NCI-H2227 (cell line): ENCODE measurements at regions not wholly inside any gene's neighbourhood (a gene's known extent, or its start where the extent isn't known, plus 50 kb on each side); places are given as distances from the start of the nearest gene placed in this dataset.

Experiments
- DNase-seq: peaks from one replicate; lab custom pipeline; 2025; ENCODE audit not compliant: unreplicated experiment; lab: John Stamatoyannopoulos, UW

DNA sequence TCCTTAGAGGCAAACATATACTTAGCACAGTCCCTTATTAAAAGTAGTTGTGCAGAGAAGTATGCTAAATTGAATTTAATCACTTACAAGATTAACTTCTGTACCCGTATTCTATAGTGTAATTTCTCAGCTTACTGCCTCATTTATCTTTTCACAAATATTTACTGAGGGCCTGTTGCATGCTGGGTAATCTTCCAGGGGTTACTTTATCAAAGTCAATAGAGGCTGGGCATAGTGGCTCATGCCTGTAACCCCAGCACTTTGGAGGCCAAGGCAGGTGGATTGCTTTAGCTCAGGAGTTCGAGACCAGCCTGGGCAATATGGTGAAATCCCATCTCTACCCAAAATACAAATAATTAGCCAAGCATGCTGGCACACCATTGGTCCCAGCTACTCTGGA is 111.7 kb upstream of the RAB27B start:
- no peak for DNase-seq

DNA sequence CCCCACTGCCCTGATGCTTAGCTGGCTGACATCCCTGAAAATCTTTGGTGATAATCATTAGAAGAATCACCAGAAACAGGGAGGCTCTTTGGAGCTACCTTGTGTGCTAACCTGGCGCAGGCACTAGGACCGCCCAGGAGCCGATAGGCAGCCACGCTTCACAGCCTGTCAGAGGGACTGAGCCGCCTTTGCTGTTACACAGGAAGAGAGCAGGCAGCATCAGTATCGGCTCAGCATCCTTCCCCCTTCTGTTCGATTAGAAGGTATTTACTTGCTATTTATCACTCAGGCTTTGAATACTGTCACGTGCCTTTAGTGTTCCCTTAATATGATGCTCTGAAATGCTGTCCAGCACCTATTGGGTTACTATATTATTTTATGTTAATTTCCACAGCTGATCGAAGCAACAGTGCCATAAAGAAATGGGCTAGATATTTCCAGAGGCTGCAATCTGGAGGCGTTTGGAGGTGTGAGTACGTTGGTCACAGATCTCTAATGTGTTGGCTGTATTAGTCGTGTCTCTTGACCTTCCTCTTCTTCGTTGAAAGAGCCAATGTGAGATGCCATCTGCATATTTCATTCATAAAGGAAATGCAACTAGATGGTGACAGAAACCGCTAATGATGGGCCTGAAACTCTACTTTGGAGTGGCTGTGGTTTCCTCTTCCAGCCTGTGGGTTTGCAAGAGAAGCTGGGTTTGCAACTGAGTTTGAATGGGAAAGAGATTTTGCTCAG is 110.4 kb upstream of the RAB27B start:
- peak; percentile 53 for DNase-seq

DNA sequence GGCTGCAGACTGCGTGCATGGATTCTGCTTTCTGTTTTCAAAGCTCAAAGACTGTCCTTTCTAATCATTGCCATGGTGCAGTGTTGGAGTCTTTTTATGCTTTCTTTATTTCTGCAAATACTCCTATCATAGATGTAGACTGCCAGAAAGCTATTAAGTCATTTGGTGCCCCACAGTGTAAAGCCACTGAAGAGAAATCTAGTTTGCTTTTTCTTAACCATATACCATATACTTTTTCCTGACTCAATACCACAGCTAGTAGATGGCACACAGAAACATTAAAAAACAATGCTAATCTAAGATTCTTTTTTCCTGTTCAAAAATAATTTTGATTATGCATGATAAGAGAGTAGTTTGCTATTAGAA is 109.9 kb upstream of the RAB27B start:
- no peak for DNase-seq

DNA sequence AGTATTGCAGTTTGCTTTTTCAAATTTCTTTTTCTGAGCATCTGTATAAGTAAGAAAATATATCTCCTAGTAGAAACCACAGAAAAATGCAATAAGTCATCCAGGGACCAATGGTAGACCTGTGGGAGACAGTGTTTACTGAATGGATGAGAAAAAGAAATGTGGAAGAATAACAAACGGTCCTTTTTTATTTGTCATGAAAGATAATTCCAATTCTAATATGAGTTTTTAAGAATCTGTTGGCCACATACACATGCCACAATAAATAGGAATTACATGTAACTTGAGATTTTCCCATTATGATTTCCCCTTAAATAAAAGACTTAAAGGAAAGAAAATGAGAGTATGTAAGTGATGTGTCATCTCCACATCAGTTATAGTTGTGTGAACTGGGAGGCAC is 107.7 kb upstream of the RAB27B start:
- DNase-seq, result no peak

DNA sequence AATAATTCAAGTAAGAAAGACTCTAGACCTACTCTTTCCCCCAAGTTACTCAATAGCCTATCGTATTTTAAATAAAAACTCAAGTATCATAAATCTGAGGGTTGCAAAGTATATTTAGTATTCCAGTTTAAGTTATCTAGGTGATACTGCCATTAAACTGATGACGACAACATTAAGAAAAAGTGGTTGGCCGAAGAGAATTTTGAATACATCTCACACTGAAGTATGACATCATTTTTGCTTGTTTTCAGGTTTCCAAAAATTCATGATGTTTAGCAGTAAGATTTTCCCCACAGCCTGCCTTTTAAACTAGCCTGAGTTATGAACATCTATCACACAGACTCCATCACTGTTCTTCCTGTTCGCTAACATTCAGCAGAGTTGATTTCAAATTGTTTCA is 102.1 kb upstream of the RAB27B start:
- DNase-seq, result no peak

DNA sequence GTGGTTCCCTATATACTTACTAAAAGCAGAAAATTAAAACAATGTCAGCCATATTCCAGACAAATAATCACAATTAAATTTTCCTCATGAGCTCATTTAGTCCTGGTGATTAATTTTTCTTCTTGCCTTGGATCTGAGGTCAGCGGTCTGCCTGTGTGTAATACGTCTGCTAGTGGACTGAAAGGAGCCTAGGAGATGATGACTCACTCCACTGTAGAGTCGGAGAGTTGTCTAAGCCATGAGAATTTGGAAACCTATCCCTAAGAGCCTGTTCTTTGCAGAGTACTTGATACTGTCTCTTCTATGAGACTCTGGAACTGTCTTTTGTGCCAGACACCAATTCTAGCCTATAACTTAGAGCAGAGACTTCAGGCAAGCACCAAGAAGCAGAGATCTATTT is 94.2 kb upstream of the RAB27B start:
- no peak for DNase-seq

DNA sequence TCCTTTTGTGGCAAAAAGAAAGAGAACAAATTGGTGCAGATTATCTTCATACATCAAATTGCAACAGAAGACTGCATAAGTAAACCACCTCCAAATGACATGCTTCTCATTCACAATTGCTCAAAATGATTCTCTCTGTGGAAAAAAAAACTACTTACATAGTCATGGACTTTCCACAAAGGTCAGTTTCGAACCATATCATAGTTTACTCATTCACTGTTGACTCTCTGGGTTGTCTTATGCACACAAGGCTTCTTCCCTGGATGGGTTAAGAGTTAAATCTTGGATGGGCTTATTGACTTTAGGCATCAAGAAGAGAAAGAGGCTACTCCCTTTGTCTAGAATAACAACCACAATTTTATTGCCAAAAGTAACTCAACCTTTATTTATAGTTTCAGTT is 91.3 kb upstream of the RAB27B start:
- DNase-seq, result no peak

DNA sequence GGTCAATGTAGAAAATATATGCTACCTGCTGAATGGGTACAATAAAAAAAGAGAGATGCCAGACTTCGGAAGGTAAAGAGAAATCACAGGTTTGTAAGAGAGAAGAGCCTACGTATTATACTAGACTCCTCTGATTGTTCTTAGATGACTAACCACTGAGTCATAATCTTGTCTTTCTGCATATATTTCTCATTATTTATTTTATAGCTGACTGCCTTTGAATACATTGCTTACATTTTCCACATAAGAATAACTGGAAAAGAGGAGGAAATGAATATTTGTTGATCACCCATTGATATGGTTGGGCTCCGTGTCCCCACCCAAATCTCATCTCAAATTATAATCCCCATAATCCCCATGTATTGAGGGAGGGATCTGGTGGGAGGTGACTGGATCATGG is 90.3 kb upstream of the RAB27B start:
- no peak for DNase-seq

DNA sequence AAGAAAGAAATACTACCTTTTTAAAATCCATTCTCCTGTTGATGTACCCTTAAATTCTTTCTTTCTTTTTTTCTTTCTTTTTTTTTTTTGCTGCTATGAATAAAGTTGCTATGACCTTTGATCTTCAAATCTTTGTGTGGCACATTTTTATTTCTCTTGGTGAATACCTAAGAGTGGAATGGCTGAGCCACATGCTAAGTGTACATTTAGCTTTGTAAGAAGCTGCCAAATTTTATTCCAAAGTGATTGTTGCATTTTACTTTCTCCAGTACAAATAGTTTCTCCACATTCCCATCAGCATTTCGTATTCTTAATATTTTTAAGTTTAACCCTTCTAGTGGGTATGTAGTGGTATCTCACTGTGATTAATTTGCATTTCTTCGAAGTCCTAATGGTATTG is 88.8 kb upstream of the RAB27B start:
- DNase-seq, result no peak

DNA sequence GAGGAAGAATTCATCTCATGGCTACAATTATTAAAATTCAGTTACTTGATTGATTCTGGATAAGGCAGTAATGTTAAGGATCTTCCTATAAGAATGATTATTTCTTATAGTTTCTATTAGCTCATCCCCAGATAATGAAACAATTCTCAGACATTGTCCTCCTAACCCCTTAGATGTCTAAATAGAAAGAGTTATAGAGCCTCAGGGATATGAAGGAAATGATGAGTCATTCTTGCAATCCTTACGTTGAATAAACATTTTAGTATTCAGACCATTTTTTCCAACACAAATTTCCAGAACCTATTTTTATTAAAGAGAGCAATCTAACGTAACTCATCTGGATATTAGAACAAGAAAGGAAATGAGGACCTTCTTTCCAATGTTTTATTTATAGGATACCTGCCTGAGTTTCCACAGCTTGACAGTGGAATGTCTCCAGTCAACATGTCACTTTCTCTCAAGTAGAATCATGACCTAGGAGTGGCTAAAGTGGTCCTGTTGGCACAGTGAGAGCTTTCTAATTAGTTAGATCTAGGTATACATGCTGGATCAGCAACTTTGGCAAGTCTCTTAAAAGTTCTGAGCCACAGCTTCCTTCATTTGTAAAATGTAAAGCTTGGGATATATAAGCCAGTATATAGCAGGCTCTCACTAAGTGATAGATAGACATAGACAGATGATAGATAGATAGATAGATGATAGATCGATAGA is 88.0 kb upstream of the RAB27B start:
- DNase-seq, result no peak

DNA sequence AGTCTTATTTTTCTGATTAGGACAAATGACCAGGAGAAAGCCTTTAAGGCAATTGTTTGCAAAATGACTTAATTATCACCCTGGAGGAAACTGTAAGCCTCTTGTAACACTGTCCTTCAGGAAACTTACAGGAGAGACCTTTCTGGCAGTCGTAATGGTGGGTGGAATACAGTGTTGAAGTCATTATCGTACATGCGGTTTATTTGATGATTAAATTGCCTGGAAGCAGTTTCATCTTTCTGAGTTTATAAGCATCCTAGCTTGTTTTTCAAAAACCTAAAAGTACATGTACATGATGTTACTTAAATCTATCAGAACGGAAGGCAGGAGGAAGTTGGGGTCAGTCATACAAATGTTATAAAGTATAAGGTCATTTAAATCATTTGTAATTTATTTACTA is 86.2 kb upstream of the RAB27B start:
- DNase-seq, result no peak

DNA sequence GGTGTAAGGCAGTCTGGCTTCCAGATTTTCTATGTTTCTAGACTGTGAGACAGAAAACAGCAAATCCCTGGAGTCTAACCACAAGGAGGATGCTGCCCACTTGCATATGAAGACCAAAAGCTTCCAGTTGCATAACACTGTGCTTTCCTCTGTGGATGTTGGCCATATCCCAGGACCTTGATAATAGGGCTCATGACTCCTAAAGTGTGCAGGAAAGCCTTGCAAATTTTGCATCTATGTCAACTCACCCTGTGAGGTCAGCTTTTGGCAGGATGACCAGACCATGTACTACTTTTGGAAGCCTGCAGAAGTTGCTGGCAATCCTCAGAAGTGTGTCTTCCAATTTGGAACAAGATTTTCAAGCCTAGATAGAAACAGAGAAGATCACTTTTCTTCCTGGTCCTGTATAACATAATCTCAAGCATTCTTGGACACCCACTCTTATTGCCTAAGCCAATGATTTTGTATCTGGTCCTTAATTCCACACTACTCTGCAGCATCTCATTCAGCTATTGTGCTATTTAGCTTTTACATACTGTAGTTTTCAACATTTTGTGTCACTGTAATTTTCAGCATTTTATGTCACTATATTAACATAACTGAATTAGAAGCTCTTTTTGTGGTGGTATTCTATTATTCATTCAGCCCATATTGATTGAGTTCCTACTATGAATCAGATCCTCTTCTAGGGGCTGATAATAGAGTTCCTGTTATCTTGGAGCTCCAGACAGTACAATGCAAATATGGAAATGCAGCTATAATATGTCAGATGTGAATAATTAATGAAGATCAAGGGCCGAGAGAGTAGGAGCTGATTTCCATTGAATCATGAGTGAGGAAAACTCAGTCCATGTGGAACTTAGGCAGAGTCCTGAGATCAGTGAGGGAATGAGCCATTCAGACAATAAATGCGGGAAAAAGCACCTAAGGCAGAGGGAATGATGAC is 85.3 kb upstream of the RAB27B start:
- DNase-seq, result no peak

DNA sequence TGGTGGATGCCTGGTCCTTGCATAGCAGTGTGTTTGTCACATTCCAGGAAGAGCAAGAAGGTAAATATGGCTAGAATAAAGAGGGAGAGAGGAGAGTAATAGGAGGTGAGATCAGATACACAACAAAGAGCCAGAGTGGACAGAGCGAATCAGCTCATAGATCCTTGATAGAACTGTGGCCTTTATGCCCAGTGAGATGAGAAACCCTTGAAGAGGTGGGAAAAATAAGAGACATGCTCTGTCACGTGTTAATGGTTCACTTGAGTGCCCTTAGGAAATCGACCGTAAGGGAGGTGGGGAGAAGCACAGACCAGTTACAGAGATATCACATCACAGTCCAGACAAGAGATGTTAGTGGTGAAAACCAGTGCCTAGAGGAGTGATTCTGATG is 84.7 kb upstream of the RAB27B start:
- no peak for DNase-seq

DNA sequence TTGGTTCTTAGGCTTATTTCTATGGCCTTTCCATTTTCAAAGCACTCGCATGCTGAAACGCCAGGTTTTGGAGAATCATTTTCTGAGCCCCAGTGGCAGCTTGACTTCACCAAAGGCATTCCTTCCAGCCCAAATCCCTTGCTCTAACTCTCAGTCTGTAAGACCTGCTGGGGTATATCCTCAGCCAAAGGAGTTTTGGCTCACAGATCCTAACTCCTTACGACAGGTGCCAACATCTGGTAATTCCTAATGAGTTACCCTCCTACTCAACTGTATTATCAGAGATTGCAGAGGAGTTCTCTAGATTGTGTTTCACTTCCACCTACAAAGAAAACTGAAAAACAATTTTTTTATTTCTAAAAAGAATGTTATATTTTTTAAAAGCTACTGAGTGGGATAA is 79.0 kb upstream of the RAB27B start:
- no peak for DNase-seq

DNA sequence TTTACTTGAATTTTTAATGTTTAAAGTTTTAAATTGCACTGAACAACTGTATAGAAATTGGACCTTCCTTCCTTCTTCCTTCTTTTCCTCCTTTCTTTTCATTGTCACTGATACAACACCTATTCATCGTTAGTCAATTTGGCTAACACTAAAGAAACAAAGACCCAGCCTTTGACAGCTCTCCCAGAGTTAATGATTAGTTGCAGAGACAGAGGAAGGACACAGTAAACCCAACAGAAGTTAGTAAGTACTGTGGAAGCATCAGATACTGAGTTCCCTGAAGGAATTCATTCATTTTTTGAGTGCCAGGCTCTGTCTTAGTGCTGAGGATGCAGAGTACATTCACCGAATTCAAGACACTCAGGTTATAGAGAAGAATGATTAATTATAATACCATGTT is 77.9 kb upstream of the RAB27B start:
- no peak for DNase-seq

DNA sequence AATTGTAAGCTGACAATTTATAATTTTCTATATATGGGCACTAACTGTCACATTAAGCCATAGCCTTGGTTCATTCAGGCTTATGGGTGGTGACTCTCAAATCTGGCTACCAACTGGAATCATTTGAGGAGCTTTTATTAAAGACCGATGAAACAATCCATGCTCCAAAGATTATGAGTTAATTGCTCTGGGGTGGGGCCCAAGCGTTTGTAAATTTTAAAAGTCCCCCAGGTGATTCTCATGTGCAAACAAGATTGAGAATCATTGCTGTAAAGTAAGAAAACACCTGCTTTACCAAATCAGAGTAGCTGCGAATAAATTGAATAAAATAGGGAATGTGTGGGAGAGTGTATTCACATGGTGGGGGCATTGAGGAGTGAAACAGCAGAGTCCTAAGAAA is 76.1 kb upstream of the RAB27B start:
- DNase-seq, result no peak

DNA sequence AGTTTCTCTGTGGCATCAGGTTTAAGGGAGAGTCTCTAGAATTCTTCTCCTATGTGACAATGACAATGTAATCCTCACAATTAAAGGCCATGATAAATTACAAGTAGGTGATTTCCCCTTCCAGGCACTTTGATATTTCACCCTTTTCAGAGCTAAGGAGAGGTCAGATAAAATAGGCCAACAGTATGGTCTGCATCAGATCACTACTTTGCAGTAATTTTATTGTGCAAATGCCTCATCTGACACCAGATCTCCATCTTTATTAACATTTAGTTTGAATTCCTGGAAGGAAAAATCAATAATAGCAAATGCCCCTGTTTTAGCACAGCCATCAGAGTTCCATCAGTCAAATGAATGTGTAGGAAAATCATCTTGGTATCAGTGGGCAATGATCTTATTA is 72.8 kb upstream of the RAB27B start:
- DNase-seq, result no peak

DNA sequence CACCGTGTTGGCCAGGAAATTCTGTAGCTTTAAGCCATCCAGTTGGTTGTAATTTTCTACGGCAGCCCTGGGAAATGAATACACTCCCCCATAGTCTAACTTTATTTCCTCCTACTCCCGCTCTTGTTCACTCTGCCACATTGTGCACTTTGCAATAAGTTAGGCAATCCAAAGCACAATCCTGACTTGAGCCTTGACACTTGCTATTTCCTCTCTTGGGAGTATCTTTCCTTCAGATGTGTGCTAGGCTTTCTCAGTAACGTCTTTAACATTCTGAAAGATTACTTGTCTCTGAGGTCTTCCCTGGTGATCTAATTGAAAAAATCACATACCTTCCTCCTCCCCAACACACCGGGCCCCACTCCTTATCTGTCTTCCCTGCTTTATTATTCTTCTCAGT is 65.9 kb upstream of the RAB27B start:
- DNase-seq, result no peak

DNA sequence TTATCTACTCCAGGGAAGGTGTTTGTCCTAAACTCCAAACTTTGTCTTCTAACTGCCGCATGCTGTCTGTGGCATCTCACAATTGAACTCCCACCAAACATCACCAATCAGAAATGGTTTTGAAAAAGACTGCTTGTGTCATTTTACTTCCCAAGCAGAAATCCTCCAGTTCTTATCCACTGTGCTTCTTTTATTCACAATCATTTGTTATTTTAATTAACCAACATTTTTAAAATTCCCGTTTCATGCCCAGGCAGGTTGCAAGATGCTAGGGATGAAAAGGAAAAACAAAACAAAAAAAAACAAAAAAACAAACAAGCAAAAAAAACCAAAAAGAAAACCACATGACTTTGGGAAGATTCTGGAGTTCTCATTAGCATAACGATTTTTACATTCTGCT is 63.5 kb upstream of the RAB27B start:
- DNase-seq, result no peak

DNA sequence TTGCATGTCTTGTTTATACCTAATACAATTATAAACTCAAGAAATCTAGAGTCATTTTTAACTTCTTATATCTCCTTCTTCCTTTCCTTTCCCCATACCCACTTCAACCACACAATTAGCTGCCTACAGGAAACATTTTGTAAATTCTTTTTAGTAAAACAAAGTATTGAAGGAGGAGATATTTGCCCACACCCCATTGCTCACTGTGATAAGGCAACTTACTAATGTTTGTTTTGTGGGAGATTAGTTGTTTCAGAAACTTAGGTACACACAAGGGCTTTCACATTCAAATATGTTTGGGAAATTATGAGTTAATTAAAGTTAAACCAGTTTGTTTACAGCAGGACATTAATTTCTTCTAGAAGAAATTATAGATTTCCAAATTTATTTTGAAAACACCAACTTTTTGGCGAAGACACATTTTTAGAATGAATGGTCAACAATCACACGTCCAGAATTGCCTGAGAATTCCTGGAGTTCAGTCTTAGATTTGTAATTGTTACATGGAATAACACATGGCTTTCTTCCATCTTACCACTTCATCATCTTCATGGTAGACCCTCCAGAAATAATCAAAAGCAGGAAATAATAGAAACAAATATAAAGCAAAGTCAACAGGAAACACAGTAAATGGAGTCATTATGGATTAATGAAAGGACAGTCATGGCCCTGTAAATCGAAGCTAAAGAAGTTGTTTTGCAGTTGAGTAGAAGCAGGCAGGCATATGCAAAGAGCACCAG is 62.5 kb upstream of the RAB27B start:
- no peak for DNase-seq

DNA sequence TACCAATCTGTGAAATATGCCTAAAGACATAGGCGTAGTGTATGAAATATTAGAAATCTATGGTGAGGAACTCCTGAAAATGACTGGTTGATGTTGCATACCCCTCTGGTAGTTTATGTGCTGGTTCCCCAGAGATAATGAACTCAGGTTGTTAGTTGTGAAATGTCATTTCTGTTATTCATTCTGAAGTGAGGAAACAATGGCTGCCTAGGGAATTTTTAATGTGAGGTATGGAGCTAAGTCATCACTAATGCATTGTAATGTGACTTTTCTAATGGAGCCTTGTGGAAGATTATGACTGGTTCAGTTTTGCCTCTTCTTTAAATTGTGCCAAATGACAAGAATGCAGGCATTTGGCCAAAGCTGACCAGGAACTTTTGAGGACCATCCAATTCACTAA is 61.6 kb upstream of the RAB27B start:
- no peak for DNase-seq
